Right lobe of liver (tissue), 6 donors: ENCODE measurements at regions not wholly inside any gene's neighbourhood (a gene's known extent, or its start where the extent isn't known, plus 50 kb on each side); places are given as distances from the start of the nearest gene placed in this dataset.

Source experiments
- ATAC-seq, 4 donors: fragments of 200-7000 bp; cut with Tn5 transposase; one replicate each; pipeline ENCODE4 v1.9.1; 2020; ENCODE audit warnings: mild to moderate bottlenecking in 4 of 4, moderate library complexity in 4 of 4
- DNase-seq, 3 donors: peaks; one replicate each; pipeline ENCODE4 v3.0.0-alpha.2; 2020
- H3K27ac ChIP-seq, 3 donors: fragments of 200-600 bp; one replicate each; pipeline ENCODE4 v1.8.0; 2022
- H3K27me3 ChIP-seq, 2 donors: fragments of 200-600 bp; one replicate each; pipeline ENCODE4 v1.8.0; 2022
- H3K36me3 ChIP-seq, 4 donors: fragments of 200-600 bp; sonication (generic) in 1 of 4; one replicate each; pipeline versions ENCODE4 v1.5.1 to v1.8.0; 2017 to 2022; ENCODE audit warnings: control low read depth in 1 of 4
- H3K4me1 ChIP-seq, 4 donors: fragments of 200-600 bp; sonication (generic) in 1 of 4; one replicate each; pipeline versions ENCODE4 v1.5.1 to v1.8.0; 2017 to 2022; ENCODE audit warnings: control low read depth in 1 of 4
- H3K4me3 ChIP-seq, 3 donors: fragments of 200-600 bp; one replicate each; pipeline ENCODE4 v1.8.0; 2022
- H3K9me3 ChIP-seq, 4 donors: fragments of 200-600 bp; sonication (generic) in 1 of 4; one replicate each; pipeline versions ENCODE4 v1.5.1 to v1.8.0; 2017 to 2022; ENCODE audit warnings: control low read depth in 1 of 4
- POLR2A ChIP-seq: fragments of 450-650 bp; IDR thresholded peaks from one replicate; pipeline ENCODE4 v1.6.1; 2017; ENCODE audit warnings: antibody characterized with exemption, mild to moderate bottlenecking
- WGBS: methylation state at CpG from one replicate; pipeline ENCODE4 v1.1.6; 2018; ENCODE audit warnings: low coverage, low lambda C conversion rate; ENCODE audit not compliant: insufficient coverage; ENCODE audit errors: missing lambda C conversion rate; 5-methylcytosine and 5-hydroxymethylcytosine counted together
- intact Hi-C, 2 donors: fragments of 100-400 bp; cut with DNase I; formaldehyde crosslinking; loops; one replicate each; pipeline versions ENCODE4 v1.11.2 to v1.14.1; 2022
- TF ChIP-seq, protein P1 (sequence below), 4 donors: fragments of 200-600 bp in 3 of 4; fragments of 450-650 bp in 1 of 4; IDR thresholded peaks; one replicate each; pipeline versions ENCODE4 v1.5.1 to v1.8.0; 2016 to 2022; ENCODE audit warnings: antibody characterized with exemption in 4 of 4, mild to moderate bottlenecking in 2 of 4
- donor health status: DM: no; HTN: yes; CAD: no.
- donor health status: DM: no; HTN: no; CAD: no.
- donor health status: DM: no; HTN: no; CAD: no.
- donor health status: DM: no; HTN: yes; CAD: no.
- donor health status: DM: no; HTN: yes; CAD: no.

DNA sequence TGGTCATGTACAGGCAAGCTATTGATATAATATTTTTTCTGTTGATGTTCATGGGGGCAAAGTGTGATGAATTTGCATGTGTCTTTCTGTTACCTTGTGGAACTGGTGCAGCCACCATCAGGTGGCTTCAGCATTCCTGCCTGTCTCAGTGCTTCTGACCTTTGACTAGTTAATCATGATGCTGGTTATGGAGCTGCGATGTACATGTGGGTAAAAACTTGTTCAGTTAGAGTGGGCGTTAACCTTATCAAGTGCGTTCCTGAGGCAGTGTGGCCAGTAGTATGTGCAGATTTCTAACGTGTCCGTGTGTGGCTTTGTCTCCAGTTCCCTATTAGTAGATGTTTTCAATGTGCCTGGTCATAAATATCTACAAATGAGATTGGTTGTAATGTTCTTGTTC, 127.4 kb upstream of the ZSWIM2 start:
- H3K27me3 ChIP-seq, result no peaks in the 10 kb centered on the region
- no peaks in the 10 kb centered on the region for H3K9me3 ChIP-seq
- ATAC-seq (no peak), DNase-seq (no peak)
- H3K36me3 ChIP-seq, result no peaks in the 10 kb centered on the region
- no peak overlapping the region for H3K4me3 ChIP-seq
- no peak overlapping the region for H3K27ac ChIP-seq
- TF ChIP-seq, protein P1, sequence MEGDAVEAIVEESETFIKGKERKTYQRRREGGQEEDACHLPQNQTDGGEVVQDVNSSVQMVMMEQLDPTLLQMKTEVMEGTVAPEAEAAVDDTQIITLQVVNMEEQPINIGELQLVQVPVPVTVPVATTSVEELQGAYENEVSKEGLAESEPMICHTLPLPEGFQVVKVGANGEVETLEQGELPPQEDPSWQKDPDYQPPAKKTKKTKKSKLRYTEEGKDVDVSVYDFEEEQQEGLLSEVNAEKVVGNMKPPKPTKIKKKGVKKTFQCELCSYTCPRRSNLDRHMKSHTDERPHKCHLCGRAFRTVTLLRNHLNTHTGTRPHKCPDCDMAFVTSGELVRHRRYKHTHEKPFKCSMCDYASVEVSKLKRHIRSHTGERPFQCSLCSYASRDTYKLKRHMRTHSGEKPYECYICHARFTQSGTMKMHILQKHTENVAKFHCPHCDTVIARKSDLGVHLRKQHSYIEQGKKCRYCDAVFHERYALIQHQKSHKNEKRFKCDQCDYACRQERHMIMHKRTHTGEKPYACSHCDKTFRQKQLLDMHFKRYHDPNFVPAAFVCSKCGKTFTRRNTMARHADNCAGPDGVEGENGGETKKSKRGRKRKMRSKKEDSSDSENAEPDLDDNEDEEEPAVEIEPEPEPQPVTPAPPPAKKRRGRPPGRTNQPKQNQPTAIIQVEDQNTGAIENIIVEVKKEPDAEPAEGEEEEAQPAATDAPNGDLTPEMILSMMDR (IDR thresholded peaks at IDR 0.05), result no peak
- TF ChIP-seq POLR2A, result no peak
- H3K4me1 ChIP-seq, result no peaks in the 10 kb centered on the region
- intact Hi-C loops, result no loop called here
- 43% methylated on average over 5 of the region's 5 CpGs for WGBS

DNA sequence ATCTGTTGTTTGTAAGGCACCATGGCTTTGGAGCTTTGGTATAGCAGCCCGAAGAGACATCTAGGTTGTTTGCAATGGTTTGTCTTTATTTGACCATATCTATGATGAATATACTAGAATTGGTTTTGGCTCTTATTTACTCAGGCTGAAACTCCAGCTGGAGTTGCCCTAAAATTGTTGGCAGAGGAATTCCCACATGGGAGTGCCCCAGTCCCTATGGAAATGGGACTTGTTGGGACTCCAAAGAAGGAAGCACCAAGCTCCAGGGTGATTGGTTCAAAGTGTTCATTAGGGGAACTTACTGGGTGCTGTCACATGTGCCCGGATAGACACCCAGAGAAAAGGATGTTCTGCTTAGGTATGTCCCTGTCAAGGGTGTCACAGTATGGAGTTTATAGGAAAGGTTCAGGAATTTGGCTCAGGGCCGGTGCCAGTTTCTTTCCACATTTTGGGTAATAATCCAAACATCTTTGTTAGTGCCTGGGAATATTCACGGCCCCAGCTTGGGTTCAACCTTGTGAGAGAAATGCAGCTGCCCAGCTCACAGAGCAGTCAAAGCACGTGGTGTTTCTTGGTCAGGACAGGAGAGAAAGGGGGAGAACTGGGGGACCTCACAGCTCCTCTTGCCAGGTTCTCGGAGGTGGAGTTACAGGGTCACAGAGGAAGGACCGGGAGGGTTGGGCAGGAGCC, 123.5 kb upstream of the ZSWIM2 start:
- no peak for ATAC-seq
- no peak for DNase-seq
- Histone ChIP-seq H3K27me3 (no peaks in the 10 kb centered on the region), H3K9me3 (no peaks in the 10 kb centered on the region), H3K27ac (no peak overlapping the region), H3K4me1 (no peaks in the 10 kb centered on the region), H3K4me3 (no peak overlapping the region), H3K36me3 (no peaks in the 10 kb centered on the region)
- TF ChIP-seq, protein P1 (IDR thresholded peaks at IDR 0.05), result no peak
- TF ChIP-seq POLR2A, result no peak
- intact Hi-C loops, result no loop called here
- 54% methylated on average over 6 of the region's 7 CpGs for WGBS

DNA sequence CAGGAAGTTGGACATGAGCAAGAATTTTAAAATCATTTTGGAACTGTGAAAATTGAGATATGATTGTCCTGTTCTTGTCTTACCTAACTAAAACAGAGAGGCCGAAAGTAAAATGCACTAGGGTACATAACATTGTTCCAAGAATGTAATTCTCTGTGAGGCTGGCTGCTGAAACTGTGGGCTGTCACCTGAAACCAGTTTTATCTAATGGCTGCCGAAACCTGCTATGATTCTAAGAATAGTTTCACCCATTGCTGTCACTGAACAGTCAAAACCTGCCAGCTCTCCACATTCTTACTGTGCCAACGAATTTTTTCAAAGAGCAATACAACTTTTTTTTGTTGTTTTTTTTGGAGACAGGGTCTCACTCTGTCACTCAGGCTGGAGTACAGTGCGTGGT, 119.3 kb upstream of the ZSWIM2 start:
- intact Hi-C loops, result no loop called here
- 32% methylated on average over 4 of the region's 4 CpGs for WGBS
- TF ChIP-seq, protein P1 (IDR thresholded peaks at IDR 0.05), result no peak
- no peak for TF ChIP-seq POLR2A
- Histone ChIP-seq H3K4me3 (no peak overlapping the region), H3K27ac (no peak overlapping the region), H3K36me3 (no peaks in the 10 kb centered on the region), H3K27me3 (no peaks in the 10 kb centered on the region), H3K4me1 (no peaks in the 10 kb centered on the region), H3K9me3 (no peaks in the 10 kb centered on the region)
- DNase-seq (no peak), ATAC-seq (no peak)

DNA sequence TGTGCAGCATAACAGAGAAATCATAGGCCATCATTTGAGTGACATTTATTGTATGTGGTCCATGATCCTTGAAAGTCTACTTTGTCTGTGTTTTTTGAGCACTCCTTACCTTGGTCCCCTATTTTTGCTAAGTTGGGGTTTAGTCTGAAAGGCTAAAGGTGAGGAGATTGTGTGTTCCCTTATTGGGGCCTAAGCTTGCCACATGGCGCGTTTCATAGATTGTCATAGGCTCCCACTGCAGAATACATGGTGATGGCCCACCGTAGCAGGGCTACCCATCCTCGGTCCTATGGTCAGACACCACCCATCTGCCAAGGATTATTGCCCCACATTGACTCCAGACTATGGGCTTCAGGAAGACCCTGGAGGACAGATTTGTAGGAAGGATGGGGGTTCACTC, 117.0 kb upstream of the ZSWIM2 start:
- Histone ChIP-seq H3K4me1 (no peaks in the 10 kb centered on the region), H3K36me3 (no peaks in the 10 kb centered on the region), H3K27me3 (no peaks in the 10 kb centered on the region), H3K27ac (no peak overlapping the region), H3K4me3 (no peak overlapping the region), H3K9me3 (no peaks in the 10 kb centered on the region)
- ATAC-seq, result no peak
- intact Hi-C loops, result no loop called here
- 79% methylated on average over 4 of the region's 4 CpGs for WGBS
- TF ChIP-seq, protein P1 (IDR thresholded peaks at IDR 0.05), result no peak
- no peak for TF ChIP-seq POLR2A
- DNase-seq, result no peak
